ENCODE measurements at regions not wholly inside any gene's neighbourhood (a gene's known extent, or its start where the extent isn't known, plus 50 kb on each side); places are given as distances from the start of the nearest gene placed in this dataset.

DNA sequence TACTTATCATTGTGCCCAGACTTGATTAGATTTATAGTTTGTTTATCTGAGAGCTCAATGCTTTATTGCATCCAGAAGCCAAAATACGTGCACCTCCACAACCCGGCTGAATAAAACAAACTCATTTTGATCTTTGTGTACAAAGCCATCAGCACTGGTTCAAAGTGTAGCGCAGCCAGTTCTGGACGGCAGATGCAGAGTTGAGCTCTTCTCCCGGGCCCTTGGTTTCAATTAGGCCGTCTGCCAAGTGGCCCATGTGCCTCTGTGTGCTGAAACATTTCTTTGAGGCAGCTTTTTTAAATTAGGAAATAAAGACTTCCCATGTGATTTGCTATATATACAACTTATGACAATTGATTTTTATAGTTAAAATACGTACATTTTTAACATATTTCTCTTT lies 96.2 kb upstream of the RSPO3 start:
- DNase-seq: no peak

DNA sequence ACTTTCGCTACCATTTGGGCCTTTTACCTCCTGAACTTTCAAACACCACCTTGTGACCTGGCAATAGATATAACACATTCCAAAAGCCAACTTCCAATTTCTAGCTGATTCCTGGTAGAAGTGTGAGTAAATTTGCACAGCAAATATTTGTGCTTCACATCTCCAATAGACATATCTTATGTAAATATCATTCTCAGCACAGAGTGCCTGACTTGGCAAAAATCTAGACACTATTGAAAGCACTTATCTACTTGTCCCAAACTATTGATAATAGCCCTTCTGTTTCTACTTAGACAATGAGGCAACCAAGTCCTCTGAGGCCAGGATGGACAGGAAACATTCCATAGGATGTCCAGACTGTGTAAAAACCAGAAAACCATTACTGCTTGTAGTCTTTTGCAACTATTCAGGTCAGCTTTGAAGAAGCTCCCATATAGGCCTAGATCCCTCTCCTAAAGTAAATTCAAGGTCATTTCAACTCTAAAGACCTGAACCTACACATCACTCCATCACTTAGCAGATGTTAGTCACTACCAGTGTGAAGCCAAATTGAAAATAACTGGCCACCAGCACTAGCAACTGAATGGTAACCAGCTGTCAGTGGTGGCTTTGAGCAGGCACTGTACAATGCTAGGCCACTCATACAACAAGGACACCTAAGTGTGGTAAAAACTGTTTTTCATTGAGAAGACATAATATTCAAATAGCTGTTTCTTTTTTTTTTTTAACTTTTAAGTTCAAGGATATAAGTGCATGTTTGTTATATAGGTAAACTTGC lies 95.3 kb upstream of the RSPO3 start:
- DNase-seq: no peak

DNA sequence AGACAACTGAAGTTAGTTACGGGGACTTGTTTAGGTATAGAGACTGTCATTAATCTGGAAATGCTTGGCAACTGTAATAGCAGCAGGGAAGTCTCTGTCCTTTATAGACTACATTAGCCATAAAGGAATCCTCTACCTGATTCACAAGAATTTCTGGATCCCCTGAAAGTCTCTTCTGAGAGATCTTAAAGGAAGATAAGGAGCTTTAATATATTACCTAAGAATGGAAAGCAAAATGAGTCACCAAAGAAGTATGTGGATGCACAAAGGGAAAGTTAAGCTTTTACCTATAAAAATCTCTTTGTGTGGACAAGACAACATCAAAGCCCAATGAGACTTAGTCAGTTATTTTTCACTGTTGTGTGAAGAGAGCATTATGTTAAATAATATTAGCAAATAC lies 92.2 kb upstream of the RSPO3 start:
- no peak for DNase-seq

DNA sequence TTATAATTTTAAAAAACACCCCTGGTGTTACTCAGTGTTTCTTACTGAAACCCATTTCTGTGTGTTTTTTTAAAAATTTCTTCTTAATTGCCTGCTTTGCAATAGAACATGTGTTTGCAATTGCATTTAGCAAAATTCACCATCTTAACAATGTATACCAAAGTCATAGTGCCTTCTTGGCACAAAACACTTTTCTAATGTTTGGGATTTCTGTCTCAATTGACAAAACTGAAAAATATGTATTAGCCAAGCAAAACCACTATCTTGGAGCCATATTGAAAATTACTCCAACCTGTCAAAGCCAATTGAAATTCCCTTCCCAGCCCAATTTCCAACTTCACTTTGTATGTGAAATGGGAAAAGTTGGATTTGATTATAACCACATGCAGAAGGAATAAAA lies 88.4 kb upstream of the RSPO3 start:
- DNase-seq: no peak

DNA sequence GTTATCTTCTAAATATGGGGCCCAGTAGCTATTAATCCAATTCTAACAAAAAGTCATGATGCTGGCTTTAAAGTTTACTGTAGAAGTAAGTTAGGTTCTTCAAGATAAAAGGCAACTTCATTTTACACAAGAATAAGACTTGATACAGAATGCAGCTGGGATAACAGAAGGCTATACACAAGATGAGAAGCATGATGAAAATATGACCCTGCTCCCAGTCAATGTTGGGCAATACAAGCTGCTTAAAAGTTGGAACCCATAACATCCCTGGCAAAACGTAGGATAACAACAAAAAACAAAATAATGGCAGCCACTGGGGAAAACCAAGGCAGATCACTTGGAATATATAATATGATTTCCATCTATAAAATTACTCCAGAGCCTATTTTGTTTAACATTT lies 87.6 kb upstream of the RSPO3 start:
- no peak for DNase-seq

DNA sequence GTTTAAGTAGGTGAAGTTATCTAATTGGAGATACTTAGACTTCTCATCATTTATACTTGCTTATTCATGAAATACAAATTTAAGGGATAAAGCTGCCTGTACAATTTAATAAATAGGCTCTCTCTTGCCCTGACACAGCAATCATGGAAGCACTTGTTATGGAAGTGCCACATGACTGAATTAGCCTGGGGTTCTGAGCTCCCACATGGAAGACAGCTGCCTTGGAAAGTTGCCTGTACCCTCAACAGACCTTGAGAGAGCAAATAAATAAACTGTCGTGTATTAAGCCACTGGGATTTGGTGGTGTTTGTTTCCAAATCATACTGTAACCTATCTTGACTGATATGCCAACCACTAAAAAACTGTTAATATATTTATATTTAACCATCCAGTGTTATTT lies 87.0 kb upstream of the RSPO3 start:
- DNase-seq: no peak

DNA sequence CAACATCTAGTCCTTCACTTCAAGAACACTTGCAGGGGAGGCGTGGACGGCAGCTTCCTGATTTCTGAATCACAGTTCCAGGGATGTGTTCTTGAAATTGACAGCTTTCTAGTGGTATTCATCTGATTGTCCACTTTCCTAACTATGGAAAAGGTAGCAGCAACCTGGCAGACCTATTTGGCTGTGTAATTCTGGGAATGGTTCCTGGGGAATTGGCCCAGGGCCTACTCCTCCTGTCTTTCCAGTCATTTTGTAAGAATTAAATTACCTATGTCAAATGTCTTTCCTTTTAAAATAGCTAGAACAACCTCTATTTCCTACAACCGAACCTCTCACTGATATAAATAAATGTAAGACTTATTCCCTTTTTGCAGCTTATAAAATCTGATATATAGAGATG lies 85.5 kb upstream of the RSPO3 start:
- DNase-seq: no peak

DNA sequence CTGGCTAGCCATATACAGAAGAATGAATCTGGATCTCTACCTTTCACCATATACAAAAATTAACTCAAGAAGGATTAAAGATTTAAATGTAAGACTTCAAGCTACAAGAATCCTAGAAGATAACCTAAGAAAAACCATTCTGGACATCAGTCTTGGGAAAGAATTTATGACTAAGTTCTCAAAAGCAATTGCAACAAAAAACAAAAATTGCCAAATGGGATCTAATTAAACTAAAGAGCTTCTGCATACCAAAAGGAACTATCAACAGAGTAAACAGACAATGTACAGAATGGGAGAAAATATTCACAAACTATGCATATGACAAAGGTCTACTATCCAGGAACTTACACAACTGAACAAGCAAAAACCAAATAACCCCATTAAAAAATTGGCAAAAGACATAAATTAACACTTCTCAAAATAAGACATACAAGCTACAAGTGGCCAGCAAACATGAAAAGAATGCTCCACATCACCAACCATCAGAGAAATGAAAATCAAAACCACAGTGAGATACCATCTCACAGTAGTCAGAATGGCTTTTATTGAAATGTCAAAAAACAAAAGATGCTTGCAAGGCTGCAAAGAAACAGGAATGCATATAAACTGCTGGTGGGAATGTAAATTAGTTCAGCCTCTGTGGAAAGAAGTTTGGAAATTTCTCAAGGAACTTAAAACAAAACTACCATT lies 66.8 kb upstream of the RSPO3 start:
- DNase-seq: no peak

DNA sequence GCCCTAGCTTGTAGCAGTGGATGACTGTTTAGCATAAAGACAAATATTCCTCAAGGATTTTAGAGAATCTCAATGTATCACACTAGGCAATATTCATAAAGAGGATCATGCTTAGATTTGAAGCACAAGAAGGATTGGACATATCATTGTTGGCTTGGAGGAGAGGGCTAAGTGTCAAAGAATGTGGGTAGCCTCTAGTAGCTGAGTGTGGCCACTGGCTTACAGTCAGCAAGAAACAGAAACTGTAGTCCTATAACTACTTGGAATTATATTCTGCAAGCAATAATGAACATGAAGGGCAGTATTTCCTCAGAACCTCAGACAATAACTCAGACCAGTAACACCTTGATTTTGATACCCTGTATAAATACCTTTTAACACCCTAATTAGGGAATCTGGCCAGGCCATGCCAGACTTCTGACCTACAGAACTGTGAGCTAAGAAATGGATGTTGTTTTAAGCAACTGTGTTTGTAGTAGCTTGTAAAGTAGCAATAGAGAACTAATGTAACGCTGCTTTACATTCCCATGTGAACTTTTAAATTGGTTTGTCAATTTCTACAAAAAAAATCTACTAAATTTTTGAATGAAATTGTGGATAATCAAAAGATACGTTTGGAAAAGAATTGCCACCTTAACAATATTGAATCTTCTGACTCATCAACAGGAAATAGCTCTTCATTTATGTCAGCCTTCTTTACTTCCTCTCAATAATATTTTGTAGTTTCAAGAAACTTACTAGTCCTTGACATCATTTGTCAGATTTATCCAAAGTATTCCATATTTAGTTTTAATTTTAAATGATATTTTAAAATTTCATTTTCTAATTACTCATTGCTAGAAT lies 65.2 kb upstream of the RSPO3 start:
- no peak for DNase-seq

DNA sequence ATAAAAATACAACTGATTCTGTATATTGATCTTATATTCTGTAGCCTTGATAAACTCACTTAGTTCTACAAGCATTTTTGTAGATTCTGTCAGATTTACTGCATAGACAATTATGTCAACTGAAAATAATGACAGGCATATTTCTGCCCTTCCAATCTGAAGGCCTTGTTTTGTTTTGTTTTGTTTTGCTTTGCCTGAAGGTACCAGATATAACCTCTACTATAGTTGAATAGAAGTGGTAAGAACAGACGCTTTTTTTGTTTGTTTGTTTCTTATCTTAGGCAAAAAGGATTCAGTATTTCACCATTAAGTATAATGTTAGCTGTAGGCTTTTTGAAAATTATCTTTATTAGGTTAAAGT lies 64.6 kb upstream of the RSPO3 start:
- no peak for DNase-seq

DNA sequence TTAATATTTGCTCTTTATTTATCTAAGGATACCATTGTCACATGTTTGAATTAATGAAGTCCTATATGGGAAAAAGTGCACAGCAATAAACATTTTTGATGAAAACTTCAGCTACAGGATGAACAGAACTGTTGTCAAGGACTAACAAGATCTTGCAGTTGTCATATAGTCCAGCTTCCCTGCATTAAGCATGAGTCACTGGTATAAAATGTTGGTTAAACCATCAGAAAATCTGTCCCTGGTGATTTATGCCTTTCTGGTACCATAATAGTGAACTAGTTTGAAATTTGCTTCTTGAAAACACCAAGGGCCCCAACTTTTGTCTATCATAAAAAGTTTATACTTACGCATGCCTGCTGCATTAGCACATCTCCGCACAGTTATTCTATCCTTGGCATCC lies 60.4 kb upstream of the RSPO3 start:
- DNase-seq: no peak

DNA sequence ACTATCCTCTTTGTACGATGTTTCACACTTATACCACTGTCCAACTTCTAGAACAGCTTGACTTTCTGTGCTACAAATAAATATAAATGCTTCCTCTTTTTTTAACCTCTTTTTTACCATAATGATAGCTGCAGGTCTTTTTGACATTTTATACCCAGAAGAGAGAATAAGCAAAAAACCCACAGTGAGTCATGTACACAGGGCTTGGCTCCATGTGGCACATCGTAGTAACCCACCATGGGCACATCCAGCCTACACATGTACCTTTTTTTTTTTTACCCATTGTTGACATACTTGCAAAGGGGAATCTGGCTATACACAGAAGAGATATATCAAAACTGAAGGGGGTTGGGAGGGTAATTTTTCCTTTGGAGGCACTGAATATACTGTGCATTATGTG lies 59.5 kb upstream of the RSPO3 start:
- DNase-seq: no peak

Data from cerebellar nuclear complex (tissue), 1 donor.